Natural killer cell treated with Interleukin-12 subunit alpha and Interleukin-12 subunit beta and Interleukin-15 and Interleukin-18, amount 100 ng/mL, for 72 hours (primary cell): ENCODE measurements at regions not wholly inside any gene's neighbourhood (a gene's known extent, or its start where the extent isn't known, plus 50 kb on each side); places are given as distances from the start of the nearest gene placed in this dataset.
A peak's percentile ranks its signal among the peaks of the same experiment; 100 is the strongest.

Experiments used
- ATAC-seq, 2 donors: fragments of 150-1000 bp; cut with Tn5 transposase in 1 of 2; sonication (Bioruptor Pico), chemical (Tn5 transposase) in 1 of 2; 2 replicates each; pipeline ENCODE4 v1.10.0; 2021
- DNase-seq: peaks from one replicate; pipeline ENCODE4 v3.0.0; 2022; ENCODE audit warnings: low spot score
- H3K27ac Mint-ChIP-seq, 2 donors: 1 replicate in 1 of 2; 2 replicates in 1 of 2; pipeline ENCODE4 v1.8.0; 2022; ENCODE audit warnings: mixed read lengths in 2 of 2, mild to moderate bottlenecking in 1 of 2, moderate library complexity in 1 of 2
- H3K27me3 Mint-ChIP-seq, 2 donors: 1 replicate in 1 of 2; 2 replicates in 1 of 2; pipeline ENCODE4 v1.8.0; 2022; ENCODE audit warnings: mixed read lengths in 2 of 2
- H3K36me3 Mint-ChIP-seq: one replicate; pipeline ENCODE4 v1.8.0; 2022; ENCODE audit warnings: mixed read lengths
- H3K4me1 Mint-ChIP-seq, 2 donors: 1 replicate in 1 of 2; 2 replicates in 1 of 2; pipeline ENCODE4 v1.8.0; 2022; ENCODE audit warnings: low read depth in 2 of 2, mixed read lengths in 2 of 2, mild to moderate bottlenecking in 1 of 2
- H3K4me3 Mint-ChIP-seq: one replicate; pipeline ENCODE4 v1.8.0; 2022; ENCODE audit warnings: mixed read lengths
- H3K9me3 Mint-ChIP-seq: 2 replicates; pipeline ENCODE4 v1.8.0; 2022; ENCODE audit warnings: mixed read lengths

DNA sequence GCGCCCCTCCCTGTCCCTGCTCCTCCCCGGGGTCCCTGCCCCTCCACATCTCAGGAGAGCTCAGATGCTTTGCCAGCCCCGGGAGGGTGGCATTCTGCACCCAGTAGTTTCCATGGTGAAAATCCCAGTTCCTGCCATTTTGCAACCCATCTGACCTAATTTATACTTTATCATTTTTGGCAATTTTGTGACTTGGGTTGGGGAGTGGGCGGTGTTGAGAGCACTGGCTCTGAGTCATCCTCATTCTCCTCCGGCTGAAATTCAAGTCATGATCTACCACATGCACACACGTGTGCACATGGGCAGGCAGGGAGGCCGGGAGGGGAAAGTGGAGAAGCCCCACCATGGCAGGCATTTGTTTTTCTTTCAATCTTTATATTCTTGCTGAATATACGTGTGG, 208.6 kb downstream of the URI1 start:
- no peak overlapping the region for H3K4me3 Mint-ChIP-seq
- no peaks in the 10 kb centered on the region for H3K9me3 Mint-ChIP-seq
- ATAC-seq (no peak), DNase-seq (no peak)
- H3K27me3 Mint-ChIP-seq, result no peaks in the 10 kb centered on the region
- H3K36me3 Mint-ChIP-seq, result no peaks in the 10 kb centered on the region
- no peaks in the 10 kb centered on the region for H3K4me1 Mint-ChIP-seq
- H3K27ac Mint-ChIP-seq, result no peak overlapping the region

GRCh38 chr19:30151081-30151480, 209.0 kb downstream of the URI1 start:
- Mint-ChIP-seq H3K4me1 (no peaks in the 10 kb centered on the region), H3K27me3 (no peaks in the 10 kb centered on the region), H3K27ac (no peak overlapping the region), H3K36me3 (no peaks in the 10 kb centered on the region), H3K4me3 (no peak overlapping the region), H3K9me3 (no peaks in the 10 kb centered on the region)
- ATAC-seq (no peak), DNase-seq (no peak)

GRCh38 chr19:30152510-30153291, 210.7 kb downstream of the URI1 start:
- Mint-ChIP-seq H3K27me3 (no peaks in the 10 kb centered on the region), H3K27ac (no peak overlapping the region), H3K4me1 (no peaks in the 10 kb centered on the region), H3K4me3 (no peak overlapping the region), H3K9me3 (no peaks in the 10 kb centered on the region), H3K36me3 (no peaks in the 10 kb centered on the region)
- DNase-seq, result no peak
- ATAC-seq, result peak in 1 of 2 donors; percentile 14

GRCh38 chr19:30153326-30154210, 211.5 kb downstream of the URI1 start:
- H3K4me1 Mint-ChIP-seq, result no peaks in the 10 kb centered on the region
- no peak overlapping the region for H3K4me3 Mint-ChIP-seq
- DNase-seq (no peak), ATAC-seq (no peak)
- H3K27ac Mint-ChIP-seq, result no peak overlapping the region
- H3K9me3 Mint-ChIP-seq, result no peaks in the 10 kb centered on the region
- H3K36me3 Mint-ChIP-seq, result no peaks in the 10 kb centered on the region
- H3K27me3 Mint-ChIP-seq, result no peaks in the 10 kb centered on the region

DNA sequence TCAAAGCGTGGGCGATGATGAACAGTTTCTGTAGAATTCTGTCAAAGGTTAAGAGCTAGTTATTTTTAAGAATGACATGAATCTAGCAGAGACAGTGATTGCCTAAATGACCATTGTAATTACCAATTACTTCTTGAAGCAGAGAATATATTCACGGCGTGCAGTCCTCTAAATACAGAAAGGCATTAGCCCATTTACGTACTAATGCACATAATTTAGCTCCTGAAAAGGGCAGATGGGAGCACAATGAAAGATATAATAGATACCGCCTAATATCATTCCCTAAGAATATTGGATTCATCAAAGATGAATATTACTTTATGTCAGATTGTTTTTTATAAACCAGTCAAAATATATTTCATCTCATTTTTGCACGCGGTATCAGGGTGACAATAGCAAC, 212.4 kb downstream of the URI1 start:
- Mint-ChIP-seq H3K36me3 (no peaks in the 10 kb centered on the region), H3K4me3 (no peak overlapping the region), H3K27ac (no peak overlapping the region), H3K9me3 (no peaks in the 10 kb centered on the region), H3K4me1 (no peaks in the 10 kb centered on the region), H3K27me3 (no peaks in the 10 kb centered on the region)
- no peak for DNase-seq
- no peak for ATAC-seq

DNA sequence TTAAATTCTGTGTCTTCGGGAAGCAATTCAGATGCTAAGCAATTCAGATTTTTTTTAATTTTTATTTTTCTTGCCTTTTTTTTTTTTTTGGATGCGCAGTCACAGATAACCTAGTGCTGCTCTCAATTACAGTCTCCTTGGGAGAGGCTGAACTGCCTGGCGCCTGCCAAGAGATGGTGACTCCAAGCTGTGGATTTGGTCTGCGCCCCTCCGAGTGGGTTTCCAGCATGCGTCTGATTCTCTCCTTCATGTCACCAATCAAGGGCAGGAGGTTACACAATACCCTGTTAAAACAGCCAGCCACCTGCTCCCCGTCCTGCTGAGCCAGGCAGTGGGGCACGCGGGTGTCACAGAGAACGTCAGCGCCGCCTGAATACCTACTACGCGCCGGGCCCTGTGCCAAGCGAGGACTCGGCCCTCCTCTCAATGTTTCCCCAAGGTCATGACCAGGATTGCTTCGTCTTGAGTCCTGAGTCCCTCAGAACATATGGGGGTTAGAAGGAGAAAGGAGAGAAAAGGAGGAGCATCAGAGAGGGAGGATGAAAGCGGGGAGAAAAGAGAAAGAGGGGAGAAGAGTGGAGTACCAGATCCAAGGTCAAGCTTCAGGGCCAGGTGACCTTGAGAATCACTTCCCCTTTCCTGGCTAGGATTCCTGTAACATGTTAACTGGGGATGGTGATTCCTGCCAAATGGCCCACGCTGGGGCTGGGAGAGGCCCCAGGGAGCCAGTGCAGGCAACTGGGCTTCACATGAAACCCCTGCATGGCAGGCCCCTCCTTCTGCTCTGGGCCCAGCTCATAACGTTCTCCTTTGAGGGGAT, 213.6 kb downstream of the URI1 start:
- H3K4me3 Mint-ChIP-seq, result no peak overlapping the region
- H3K27ac Mint-ChIP-seq, result no peak overlapping the region
- H3K27me3 Mint-ChIP-seq, result no peaks in the 10 kb centered on the region
- H3K36me3 Mint-ChIP-seq, result no peaks in the 10 kb centered on the region
- no peaks in the 10 kb centered on the region for H3K9me3 Mint-ChIP-seq
- DNase-seq (no peak), ATAC-seq (no peak)
- no peaks in the 10 kb centered on the region for H3K4me1 Mint-ChIP-seq

- H3K27ac Mint-ChIP-seq, result no peak overlapping the region
- H3K4me3 Mint-ChIP-seq, result no peak overlapping the region
- no peaks in the 10 kb centered on the region for H3K36me3 Mint-ChIP-seq
- no peak for ATAC-seq
- H3K27me3 Mint-ChIP-seq, result no peaks in the 10 kb centered on the region
- H3K4me1 Mint-ChIP-seq, result no peaks in the 10 kb centered on the region
- DNase-seq, result no peak
- H3K9me3 Mint-ChIP-seq, result no peaks in the 10 kb centered on the region
Measured at GRCh38 chr19:30156646-30157045, 214.6 kb downstream of the URI1 start.

- Mint-ChIP-seq H3K4me1 (no peaks in the 10 kb centered on the region), H3K4me3 (no peak overlapping the region), H3K27me3 (peaks cover 0 to 10% of the 10 kb centered on the region in 2 donors), H3K9me3 (peaks cover 5% of the 10 kb centered on the region), H3K27ac (no peak overlapping the region), H3K36me3 (no peaks in the 10 kb centered on the region)
- ATAC-seq (no peak), DNase-seq (no peak)
Measured at GRCh38 chr19:30158067-30158892, 213.9 kb upstream of the ZNF536 start.

DNA sequence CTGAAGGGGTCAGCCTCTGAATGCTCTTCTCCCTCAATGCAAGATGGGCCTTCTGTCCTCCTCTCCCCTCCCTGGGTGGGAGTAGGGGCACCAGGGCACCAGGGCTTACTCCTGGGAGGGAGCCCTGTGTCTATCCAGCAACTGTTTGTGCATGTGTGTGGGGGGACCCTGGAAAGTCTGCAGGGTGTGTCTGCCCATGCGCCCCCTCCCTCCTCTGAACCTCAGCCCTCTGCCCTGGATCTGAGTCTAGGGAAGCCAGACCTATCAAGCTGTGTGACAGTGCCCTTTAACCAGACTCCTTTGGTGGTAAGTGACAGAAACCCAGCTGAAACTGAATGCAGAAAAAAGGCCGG, 213.3 kb upstream of the ZNF536 start:
- Mint-ChIP-seq H3K36me3 (no peaks in the 10 kb centered on the region), H3K4me3 (no peak overlapping the region), H3K27ac (no peak overlapping the region), H3K27me3 (peaks cover 0 to 15% of the 10 kb centered on the region in 2 donors), H3K9me3 (peaks cover 5% of the 10 kb centered on the region), H3K4me1 (no peaks in the 10 kb centered on the region)
- DNase-seq, result no peak
- no peak for ATAC-seq

- DNase-seq, result no peak
- no peaks in the 10 kb centered on the region for H3K4me1 Mint-ChIP-seq
Measured at GRCh38 chr19:30159636-30160035, 212.5 kb upstream of the ZNF536 start.

DNA sequence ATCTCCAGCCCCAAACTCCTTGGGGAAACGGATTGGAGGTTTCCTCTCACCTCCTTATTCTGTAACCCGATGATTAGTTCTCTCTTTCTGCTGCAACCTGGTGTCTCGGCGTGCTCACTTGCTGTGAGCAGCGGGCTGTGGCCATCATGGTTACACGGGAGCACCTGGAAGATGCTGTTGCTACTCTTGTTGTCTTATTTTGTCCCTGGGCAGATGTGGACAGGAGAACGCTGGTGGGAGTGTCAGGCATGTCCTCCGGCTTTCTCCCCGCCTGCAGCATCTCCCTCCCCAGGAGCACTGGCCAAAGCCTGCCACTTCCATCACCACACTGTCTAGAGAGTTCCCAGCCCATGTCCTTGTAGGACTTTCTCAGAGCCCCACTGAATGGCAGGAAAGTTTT, 211.8 kb upstream of the ZNF536 start:
- H3K4me3 Mint-ChIP-seq, result no peak overlapping the region
- H3K27me3 Mint-ChIP-seq, result peaks cover 2 to 15% of the 10 kb centered on the region in 2 donors
- no peak overlapping the region for H3K27ac Mint-ChIP-seq
- peaks cover 5% of the 10 kb centered on the region for H3K9me3 Mint-ChIP-seq
- no peak for DNase-seq
- no peak for ATAC-seq
- no peaks in the 10 kb centered on the region for H3K4me1 Mint-ChIP-seq
- no peaks in the 10 kb centered on the region for H3K36me3 Mint-ChIP-seq

More at GRCh38 chr19:30159636-30160035, 212.5 kb upstream of the ZNF536 start:
- Mint-ChIP-seq H3K9me3 (peaks cover 5% of the 10 kb centered on the region), H3K4me3 (no peak overlapping the region), H3K27me3 (peaks cover 0 to 15% of the 10 kb centered on the region in 2 donors), H3K36me3 (no peaks in the 10 kb centered on the region), H3K27ac (no peak overlapping the region)
- no peak for ATAC-seq

DNA sequence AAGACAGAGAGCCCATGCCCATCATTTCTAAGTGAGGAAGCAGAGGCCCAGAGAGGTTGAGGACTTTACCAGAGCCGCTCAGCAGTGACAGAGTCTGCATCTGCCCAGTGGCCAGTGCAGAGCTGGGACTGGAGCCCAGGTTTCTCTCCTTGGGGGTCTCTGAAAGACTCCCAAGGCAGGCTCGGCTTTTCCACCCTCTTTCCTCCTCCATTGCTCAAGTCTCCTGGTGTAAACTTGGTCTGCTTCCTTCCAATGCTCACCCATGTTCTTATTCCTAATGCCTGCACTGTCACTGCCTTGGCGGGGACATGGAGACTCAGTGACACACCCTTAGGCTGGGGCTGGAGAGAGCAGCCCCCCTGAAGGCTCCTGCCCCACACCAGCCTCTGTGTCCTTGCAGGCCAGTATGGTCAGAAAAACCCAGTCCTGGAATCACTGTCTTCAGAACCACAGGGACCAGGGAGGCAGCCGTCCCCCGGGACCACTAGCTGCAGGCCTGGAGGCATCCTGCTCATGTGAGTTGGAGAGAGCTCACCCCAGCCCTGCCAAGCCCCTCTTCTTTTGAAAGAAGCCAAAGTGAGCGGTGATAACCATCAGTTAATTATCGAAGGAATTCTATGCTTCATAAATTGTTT, 211.0 kb upstream of the ZNF536 start:
- no peak for ATAC-seq
- DNase-seq, result no peak
- H3K27ac Mint-ChIP-seq, result no peak overlapping the region
- H3K27me3 Mint-ChIP-seq, result peaks cover 2 to 15% of the 10 kb centered on the region in 2 donors
- no peaks in the 10 kb centered on the region for H3K4me1 Mint-ChIP-seq
- H3K4me3 Mint-ChIP-seq, result no peak overlapping the region
- peaks cover 5% of the 10 kb centered on the region for H3K9me3 Mint-ChIP-seq
- no peaks in the 10 kb centered on the region for H3K36me3 Mint-ChIP-seq

- Mint-ChIP-seq H3K9me3 (peaks cover 5% of the 10 kb centered on the region), H3K27me3 (peaks cover 2 to 15% of the 10 kb centered on the region in 2 donors), H3K36me3 (no peaks in the 10 kb centered on the region), H3K27ac (no peak overlapping the region), H3K4me3 (no peak overlapping the region), H3K4me1 (no peaks in the 10 kb centered on the region)
- DNase-seq (no peak), ATAC-seq (no peak)
Measured at GRCh38 chr19:30161770-30162169, 210.4 kb upstream of the ZNF536 start.
